Hippocampal formation (tissue), 2 donors: ENCODE measurements at regions not wholly inside any gene's neighbourhood (a gene's known extent, or its start where the extent isn't known, plus 50 kb on each side); places are given as distances from the start of the nearest gene placed in this dataset.

ENCODE experiments used
- DNase-seq, 2 donors: peaks; one replicate each; lab custom pipeline; 2025; lab: John Stamatoyannopoulos, UW

DNA sequence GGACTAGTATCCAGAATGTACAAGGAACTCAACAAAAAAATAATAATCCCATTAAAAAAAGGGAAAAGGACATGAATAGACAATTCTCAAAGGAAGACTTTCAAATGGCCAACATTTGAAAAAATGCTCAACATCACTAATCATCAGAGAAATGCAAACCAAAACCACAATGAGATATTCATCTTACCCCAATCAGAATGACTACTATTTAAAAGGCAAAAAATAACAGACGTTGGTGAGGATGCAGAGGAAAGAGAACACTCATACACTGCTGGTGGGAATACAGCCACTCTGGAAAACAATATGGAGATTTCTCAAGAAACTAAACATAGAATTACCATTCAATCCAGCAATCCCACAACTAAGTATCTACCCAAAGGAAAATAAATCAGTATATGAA is 133.1 kb downstream of the KDR start:
- DNase-seq: no peak

DNA sequence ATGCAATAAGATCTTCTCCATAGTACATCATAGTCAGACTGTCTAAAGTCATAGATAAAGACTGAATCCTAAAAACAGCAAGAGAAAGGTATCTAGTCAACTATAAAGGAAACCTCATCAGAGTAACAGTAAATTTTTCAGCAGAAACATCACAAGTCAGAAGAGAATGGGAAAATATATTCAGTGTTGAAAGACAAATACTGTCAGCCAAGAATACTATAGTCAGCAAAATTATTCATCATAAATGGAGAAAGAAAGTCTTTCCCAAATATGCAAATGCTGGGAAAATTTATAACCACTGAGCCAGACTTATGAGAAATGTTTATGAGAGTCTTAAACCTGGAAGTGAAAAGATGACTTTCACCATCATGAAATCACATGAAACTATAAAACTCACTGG is 136.7 kb downstream of the KDR start:
- DNase-seq: no peak

DNA sequence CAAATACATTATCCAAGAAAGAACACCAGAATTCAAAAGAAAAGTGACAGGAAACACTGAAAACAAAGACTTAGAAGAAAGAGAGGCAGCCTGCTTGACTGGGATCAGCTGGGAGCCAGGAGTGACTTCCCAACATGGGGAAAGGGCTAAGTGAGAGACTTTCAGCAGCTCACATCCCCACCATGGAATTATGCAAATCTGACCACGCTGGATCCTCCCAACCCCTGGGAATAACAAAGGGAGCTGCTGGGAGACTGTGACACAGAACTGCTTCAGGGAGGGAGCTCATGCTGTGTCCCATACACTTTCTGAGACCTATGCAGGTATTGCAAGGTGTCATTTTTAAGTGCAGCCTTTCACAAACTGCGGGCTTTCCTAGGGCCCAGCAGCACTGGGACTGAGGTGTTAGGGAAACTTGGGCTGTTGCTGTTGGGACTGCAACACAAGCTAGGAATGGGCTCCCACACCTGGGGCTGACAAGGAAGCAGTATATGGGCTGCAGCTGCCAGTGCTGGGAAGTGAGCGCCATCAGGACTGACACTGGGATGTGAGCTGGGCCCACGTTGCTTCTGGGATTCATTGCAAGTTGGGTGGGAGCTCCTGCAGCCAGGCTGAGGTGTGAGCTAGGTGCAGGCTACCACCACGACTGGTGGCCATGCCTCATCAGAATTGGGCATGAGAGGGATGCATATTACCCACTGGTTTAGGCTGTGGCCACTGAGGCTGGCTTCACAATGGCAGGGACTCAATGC is 139.1 kb downstream of the KDR start:
- DNase-seq: no peak

DNA sequence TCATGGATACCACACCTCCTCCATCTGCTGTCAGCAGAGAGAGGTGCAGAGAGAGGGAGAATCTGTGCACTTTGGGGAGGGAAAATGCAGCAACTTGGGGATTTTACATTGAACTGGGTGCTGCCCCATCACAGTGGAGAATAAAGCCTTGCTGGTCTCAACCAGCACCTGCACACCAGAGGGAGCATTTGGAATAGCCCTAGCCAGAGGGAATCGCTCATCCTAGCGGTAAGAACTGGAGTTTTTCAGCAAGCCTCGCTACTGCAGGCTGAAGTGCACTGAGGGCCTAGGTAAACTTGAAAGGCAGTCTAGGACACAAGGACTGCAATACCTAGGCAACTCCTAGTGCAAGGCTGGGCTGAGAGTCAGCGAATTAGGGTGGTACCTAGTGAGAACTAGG is 148.7 kb downstream of the KDR start:
- no peak for DNase-seq

DNA sequence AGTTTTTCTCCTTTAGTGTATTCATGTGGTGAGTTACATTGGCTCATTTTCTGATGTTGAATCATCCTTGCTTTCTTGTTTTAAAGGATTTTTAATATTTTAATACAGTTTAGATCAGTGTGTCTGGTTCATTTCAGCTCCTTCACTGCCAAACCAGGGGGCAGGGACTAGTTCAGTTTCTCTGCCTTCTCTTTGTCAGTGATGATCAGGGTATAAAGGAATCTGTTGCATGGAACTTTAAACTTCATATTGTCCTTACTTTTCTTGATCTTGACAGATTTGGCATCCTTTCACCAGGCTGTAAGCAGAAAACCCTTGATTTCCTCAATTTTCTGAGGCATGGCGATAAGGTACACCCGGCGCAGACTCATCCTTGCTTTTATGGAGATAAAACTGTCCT is 149.4 kb downstream of the KDR start:
- DNase-seq: no peak

DNA sequence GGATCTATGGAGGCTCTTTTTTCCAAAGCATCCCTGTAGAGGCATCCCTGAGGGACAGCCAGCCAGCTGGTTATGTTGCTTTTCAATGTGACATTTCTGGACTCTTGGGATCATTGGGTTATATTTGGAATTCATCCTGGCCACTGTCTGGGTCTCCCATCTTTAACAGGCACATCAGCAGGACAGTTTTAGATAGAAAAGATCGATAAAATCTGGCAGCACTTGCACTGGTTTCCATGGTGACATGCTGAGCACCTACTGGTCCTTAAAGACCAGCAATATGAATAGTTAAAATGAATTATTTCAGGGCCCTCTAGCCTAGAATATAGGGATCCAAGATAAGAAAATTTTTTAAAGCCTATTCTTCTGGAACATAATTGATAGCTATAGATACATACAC is 151.6 kb downstream of the KDR start:
- no peak for DNase-seq

DNA sequence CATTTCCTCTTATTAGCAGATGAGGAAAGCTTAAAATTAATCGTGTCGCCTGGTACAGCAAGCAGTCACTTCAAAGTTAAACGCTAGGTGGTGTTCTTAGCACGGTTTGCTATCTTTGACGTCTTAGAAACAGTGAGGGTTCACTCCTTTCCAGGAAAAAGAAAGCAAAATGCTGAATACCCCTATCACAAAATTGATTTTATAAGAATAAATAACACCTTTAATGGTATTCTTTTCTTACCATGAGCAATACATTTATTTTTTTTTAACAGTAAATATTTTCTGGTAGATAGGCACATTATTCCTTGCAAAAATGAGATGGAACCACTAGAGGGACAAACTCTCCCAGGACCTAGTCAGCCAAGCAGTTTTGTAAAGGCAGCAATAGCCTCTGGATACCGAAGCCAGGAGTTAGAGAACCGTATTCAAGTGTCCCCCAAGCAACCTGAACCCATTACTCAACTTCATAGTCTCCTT is 153.9 kb downstream of the KDR start:
- peak in 1 of 2 donors; percentile 59 for DNase-seq

DNA sequence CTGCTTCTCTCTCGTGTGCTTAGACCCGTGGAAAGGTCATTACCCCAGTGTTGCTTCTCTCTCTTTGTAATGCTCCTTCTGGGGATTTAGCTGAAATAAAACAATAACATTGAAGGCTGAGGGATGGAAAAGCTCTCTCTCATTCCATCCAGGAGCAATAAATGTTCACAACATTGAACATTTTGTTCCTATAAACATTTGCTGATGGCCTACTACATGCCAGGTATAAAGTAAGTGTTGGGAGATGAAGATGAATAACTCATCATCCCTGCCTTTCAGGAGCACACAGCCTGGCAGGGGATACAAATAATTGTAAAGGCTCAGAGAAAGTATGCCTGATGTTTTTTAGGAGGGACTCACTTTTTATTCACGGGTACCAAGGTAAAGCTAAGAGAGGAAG is 158.1 kb downstream of the KDR start:
- no peak for DNase-seq

DNA sequence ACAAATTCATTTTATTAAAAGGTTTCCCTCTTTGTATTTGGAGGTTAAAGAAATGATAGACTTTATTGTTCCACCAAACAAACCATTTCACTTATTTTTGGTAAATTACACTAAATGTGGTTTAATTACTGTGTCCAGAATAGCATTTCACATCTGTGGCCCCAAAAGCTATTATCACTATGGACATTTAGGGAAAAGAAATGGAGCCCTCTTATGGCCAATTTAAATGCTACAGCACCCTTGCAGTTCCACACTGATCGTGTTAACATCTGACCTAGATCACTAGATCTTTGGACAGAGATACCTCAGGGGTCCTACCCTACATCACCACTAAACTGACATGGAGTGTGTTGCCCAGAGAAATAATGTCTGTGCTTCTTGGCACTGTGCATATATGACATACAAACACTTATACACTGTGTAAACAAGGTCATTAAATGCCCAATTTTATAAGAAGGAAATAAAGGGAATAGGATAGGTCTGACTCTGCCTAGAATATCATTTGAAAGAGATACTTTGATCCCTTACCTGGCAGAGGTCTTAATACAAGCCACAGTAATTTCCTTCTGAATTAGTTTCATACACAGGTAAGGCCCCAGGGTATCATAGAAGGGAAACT is 163.9 kb downstream of the KDR start:
- peak in 1 of 2 donors; percentile 60 for DNase-seq

DNA sequence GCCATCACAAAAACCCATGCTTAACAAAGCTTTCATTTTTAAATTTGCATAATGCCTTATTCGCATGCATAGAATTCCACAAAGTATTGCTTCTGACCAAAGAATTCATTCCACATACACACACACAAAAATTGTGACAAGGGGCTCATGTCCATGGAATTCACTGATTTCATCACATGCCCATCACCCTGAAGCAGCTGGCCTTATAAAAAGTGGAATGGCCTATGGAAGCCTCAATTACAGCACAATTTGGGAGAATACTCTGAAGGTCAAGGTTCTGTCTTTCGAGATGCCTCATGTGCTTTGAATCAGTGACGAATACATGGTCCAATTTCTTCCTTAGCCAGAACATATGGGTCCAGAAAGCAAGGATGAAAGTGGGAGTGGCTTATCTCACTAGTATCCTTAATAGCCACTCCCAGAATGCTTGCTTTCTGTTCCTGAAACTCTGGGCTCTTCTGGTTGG is 165.7 kb downstream of the KDR start:
- no peak for DNase-seq

DNA sequence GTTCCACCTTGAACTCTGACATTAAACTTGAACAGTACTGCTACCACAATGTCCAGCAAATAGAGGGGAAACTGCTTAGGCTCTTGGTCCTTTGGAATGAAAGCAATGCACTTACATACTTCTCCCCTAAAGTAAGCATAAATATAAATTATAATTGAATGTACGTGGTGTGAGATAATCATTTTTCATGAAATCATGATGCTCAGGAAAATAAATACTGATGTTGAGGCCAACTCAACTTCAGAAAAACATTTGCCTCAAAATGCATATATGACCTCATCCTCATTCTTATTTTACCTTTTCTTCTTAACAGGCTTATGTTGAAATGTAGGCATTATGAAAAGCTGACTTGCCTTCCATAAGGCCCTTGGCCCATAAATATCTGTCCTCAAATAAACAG is 166.3 kb downstream of the KDR start:
- DNase-seq: no peak

DNA sequence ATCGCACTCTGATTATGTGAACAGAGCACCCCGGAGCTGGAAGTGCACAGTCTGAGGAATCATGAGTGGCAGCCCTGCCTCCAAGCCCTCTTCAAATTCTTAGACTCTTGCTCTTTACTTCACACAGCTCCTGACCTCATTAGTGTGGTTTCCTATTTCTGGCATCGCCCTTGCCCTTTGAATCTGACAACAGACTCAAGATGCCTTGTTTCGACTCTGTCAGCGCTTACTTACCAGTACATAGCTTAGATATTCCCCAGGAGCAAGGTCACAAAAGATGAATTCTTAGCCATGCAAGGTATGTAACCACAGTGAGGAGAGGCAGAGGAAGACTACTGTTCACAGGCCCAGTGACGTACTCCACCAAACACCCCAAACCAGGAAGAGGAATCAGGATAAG is 167.2 kb downstream of the KDR start:
- DNase-seq: no peak

DNA sequence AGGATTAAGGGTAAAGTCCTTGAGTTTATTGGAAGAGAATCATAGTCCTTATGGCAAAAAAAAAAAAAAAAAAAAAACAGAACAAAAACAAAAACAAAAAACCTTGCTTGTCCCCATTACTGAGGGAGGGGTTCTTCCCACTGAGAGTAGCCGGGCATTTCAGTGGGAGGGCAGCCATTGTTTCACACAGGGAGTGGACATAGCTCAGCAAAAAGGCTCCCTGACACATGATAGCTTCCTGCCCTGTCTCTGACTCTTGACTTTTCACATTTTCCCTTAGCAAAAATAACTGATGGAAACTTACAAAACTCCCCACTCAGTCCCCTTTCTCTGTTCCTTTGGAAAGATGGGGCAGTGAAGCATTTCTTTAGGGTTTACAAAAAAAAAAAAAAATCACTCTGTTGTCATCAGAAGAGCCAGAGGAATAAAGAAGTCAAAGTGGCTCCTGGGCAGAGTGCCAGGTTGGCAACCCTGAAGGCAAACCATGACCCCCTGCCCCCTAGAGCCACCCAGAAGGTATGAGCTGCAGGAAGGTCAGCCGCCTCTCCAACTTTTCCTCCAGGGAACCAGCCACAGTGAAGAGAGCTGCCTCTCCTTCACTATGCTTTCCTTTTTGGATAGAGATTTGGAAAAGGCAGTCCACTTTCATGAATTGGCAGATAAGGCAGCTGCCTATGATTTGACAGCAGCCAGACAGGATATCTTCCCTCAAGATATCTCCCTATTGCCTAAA is 170.6 kb downstream of the KDR start:
- no peak for DNase-seq

DNA sequence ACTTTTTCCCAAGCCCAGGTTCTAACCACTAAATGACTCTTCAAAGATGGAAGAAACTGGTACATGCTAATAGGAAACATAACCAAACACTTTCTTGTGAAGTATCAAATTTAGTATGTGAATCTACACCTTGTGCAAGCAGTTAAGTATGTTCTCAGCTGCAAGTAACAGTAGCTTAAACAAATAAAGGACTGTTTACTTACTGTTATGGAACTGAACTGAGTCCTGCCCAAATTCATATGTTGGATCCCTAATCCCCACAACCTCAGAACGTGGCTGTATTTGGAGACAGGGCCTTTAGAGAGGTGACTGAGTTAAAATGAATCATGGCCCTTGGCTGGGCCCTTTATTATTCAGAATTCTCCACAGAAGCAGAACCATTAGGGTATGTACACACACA is 178.7 kb downstream of the KDR start:
- DNase-seq: no peak

DNA sequence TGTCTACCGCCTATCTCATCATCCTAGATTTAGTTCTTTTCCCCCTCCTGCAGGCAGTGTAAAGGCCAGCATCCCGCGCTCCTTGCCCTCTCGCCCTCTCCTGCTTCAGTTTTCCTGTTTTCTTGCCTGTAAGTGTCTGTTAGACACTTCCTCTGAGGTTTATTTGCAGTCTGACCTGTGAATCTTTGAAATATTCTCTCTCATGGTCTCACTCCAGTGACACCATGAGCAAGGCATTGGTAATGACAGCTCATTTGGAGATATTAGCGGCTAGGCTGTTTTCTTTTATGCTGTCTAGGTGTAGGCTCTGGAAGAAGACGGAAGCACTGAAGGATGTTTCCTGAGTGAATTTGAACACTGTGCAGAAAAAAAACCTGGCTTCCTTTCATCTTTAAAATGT is 179.6 kb downstream of the KDR start:
- no peak for DNase-seq

DNA sequence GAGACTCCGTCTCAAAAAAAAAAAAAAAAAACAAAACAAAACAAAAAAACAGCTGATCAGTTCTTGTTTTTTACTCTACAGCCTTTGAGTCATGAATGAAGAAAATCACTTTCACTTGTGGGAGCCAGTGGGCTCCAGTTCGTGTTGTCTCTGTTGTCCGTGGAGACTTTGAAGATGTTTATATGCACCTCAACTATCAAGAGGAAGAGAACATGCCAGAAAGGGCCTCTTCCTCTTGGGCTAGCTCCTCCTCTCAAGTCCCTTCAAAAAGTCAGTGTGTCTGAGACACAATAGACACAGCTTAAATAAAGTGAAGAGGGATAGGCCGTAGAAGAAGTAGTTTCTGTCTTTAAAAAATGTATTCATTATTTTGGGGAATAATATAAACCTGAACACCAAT is 182.7 kb downstream of the KDR start:
- DNase-seq: no peak

DNA sequence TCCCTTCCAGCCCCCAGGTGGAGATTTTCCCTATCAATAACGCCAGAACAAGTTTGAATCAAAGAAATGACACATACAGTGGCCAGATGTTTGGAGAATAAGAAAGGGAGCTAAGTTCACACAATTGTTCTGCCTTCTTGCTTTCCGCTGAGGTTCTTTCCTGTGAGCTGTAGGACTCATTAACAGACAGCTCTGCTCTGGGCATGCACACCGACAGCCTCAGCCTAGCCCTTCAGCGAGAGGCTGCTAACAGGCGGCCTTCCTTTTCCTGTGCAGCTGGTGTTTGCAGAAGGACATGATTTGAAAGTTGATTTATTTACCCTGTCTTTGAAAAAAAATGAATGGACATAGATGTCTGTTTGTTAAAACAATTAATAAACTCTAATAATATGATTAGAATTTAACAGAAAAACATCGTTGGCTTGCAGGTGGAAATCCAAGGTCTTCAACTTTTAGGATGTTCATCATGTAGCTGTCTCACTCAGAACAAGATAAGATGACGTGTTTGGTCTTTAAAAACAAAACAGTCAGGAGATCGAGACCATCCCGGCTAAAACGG is 183.3 kb downstream of the KDR start:
- DNase-seq: no peak

DNA sequence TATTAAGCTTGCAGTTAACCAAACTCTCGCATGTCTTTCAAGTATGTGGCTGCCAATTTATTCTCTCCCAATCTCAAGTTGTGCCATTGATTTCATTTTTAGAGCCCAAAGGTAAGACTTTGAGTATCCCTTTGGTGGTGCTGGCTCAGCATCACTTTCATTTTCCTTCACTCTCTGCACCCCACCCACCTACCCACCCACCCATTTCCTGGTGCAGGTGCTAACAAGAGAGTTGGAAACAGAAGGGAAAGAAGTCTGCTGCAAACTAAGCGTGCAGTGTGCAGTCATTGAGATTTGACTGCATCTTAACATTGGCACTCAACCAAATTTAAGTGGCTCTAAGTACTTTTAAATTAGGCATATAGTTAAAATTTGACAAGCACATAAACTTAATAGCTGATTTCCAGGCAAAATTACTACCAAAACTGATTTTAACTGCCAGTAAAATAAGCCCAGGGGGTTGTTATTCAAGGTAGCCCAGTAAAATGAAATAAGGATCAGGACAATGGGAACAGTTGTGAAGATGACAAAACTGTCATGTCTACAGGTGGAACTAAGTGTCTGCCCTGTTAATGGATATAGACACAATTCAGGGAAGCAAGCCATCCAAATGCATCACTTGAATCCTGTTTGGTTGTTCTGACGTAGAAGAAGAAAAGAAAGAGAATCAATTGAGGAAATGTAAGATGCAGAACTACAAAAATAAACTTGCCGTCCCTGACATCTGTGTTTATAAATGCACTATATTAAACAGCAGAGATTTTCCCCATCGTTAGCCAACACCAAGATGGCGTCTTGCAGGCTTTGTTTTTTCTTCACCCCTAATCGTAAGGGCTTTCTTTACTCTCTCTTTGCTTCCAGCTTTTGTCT is 184.2 kb downstream of the KDR start:
- no peak for DNase-seq

DNA sequence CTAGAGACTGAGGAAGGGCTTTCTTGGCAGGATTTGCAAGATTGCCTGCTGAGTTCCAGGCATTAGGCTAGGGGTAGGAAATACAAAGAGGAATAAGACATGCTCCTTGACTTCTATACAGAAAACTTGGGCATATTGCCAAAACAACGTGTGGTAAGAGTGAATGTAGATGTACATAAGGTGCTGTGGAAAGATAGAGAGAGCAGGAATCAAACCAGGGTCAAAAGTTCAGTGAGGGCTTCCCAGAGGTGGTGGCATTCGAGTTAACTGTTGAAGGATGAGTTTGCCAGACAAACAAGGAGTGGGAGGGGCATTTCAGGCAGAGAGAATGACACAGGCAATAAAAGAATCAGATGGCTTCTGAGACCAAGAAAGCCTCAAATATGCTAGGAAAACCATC is 187.9 kb downstream of the KDR start:
- no peak for DNase-seq

DNA sequence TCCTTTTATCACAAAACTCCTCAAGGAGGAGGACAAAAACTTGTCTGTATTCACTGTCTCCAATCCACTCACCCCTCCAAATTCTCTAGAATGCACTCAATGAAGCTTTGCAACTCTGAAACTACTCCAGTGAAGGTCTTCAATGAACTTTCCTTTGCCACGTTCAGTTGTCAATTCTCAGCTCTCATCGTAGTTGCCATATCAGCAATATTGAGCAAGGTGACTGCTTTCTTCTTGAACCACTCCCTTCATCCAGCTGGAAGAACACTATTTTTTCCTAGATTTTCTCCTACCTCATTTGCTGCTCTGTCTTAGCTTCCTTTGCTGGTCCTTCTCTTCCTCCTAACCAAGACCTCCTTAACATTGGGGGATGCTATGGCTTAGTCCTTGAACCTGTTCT is 191.8 kb downstream of the KDR start:
- DNase-seq: no peak

DNA sequence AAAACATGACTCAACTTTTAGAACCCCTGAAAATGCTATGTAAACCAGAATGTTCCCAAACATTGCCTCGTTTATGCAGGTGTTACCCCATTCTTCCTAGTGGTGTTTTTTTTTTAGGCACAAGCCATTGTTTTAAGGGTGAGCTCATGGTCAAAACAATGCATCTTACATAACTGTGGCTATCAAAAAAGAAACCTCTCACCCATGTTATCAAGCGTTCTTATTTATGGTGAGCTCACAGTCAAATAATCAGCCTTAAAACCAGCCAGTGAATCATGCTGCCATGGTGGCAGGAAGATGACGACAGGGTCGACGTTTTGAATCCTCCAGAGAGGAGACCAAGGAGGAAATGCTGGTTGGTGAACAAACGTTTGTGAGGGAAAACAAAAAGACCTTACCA is 195.2 kb downstream of the KDR start:
- DNase-seq: no peak

DNA sequence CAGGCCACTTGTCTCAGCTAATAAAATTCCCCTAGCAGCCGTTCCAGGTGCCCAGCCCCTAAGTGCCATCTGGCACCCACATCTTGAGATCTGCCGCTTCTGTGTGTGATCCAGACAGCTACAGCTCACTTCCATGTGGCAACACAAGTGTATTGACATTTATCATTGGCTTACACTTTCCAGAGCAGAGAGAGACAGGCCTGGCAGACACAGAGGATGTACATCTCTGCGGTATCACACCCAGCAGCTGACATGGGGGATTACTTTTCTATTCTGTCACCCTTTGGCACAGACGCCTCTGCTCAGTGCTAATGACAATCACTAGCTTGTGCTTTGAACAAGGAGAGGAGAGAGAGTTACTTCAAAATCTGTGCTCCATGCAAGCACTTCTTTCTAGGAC is 195.9 kb downstream of the KDR start:
- peak in 1 of 2 donors; percentile 2 for DNase-seq
